ENCODE measurements at regions not wholly inside any gene's neighbourhood (a gene's known extent, or its start where the extent isn't known, plus 50 kb on each side); places are given as distances from the start of the nearest gene placed in this dataset.

- TF ChIP-seq CTCF (IDR thresholded peaks at IDR 0.05) (no peak), POLR2A (IDR thresholded peaks at IDR 0.05) (no peak)
Measured at GRCh38 chr13:69459346-69459745, 648.3 kb upstream of the ATXN8OS start.
